Loucy (cell line): ENCODE measurements at regions not wholly inside any gene's neighbourhood (a gene's known extent, or its start where the extent isn't known, plus 50 kb on each side); places are given as distances from the start of the nearest gene placed in this dataset.

Source experiments
- CTCF ChIP-seq: fragments of 200-600 bp; sonication (generic); conservative IDR thresholded peaks from 2 replicates; pipeline ENCODE4 v1.5.1; 2014; ENCODE audit warnings: mild to moderate bottlenecking, antibody characterized with exemption, low read length
- EZH2phosphoT487 ChIP-seq: fragments of 200-600 bp; IDR thresholded peaks from 2 replicates; pipeline ENCODE4 v1.6.1; 2018; ENCODE audit warnings: antibody characterized with exemption, mild to moderate bottlenecking, moderate library complexity, borderline replicate concordance

- TF ChIP-seq CTCF, result no peak
- no peak for TF ChIP-seq EZH2phosphoT487
These were observed 74.6 kb upstream of the ZNF804A start for GRCh38 chr2:184523732-184524131.
